ENCODE measurements at regions not wholly inside any gene's neighbourhood (a gene's known extent, or its start where the extent isn't known, plus 50 kb on each side); places are given as distances from the start of the nearest gene placed in this dataset.

DNA sequence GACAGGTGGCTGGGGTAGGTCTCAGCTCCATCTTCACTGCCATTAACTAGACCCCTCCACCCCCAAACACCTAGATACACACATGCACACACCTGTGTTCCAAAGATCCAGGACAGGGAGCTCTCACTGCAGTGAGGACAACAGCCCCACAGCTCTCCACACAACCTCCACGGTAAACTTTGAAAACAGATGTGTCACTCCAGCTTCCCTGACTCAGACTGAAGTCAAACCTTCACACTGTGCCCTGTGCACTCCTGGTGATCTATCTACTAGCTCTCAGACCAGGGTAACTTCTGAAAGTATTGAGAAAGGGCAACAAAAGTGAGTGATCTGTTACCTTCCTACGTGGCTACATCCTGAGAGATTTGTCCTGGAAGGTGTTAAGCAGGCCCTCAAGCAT, 519.8 kb downstream of the XPNPEP1 start:
- TF ChIP-seq CTCF (IDR thresholded peaks at IDR 0.05) (no peak), SIN3A (IDR thresholded peaks at IDR 0.05; ENCODE audit: borderline replicate concordance, insufficient read depth, low read depth, low read length) (no peak), REST (IDR thresholded peaks at IDR 0.05; ENCODE audit: insufficient read depth in 1 of 2, low read depth in 2 of 2, low read length in 1 of 2) (no peak), TCF7L2 (IDR thresholded peaks at IDR 0.05; ENCODE audit: low read depth, low read length) (no peak), POLR2AphosphoS5 (IDR thresholded peaks at IDR 0.05; ENCODE audit: low read depth, low read length) (no peak)
- DNase-seq (ENCODE audit: low read depth, low spot score) (no peak), ATAC-seq (no peak)
- no peaks in the 10 kb centered on the region for H3K36me3 ChIP-seq (ENCODE audit: control insufficient read depth, insufficient read depth, low read length)
- no TSS peak for BruUV-seq (replicated peaks)
- no peaks in the 10 kb centered on the region for H3K9me3 ChIP-seq (ENCODE audit: control insufficient read depth, insufficient read depth, low read depth, low read length)
- ChIA-PET CTCF (no interaction called here), POLR2A (no interaction called here)
- H3K27me3 ChIP-seq (ENCODE audit: control insufficient read depth, insufficient read depth, low read length) = no peaks in the 10 kb centered on the region
- intact Hi-C loops (cut with micrococcal nuclease; ENCODE audit: unreplicated experiment) = no loop called here
- H3K27ac ChIP-seq (ENCODE audit: low read length) = no peak overlapping the region
- in situ Hi-C loops (cut with HindIII; ENCODE audit: low pct_unique_long_range_greater_than_20kb, low sequenced_read_pairs) = no loop called here
- H3K4me1 ChIP-seq (ENCODE audit: control insufficient read depth, insufficient read depth, low read length) = no peaks in the 10 kb centered on the region
- no peak overlapping the region for H3K4me3 ChIP-seq (ENCODE audit: low read depth in 2 of 2, low read length in 2 of 2)

GRCh38 chr10:109393425-109393824, 529.9 kb downstream of the XPNPEP1 start:
- DNase-seq (ENCODE audit: low read depth, low spot score) = no peak
- Histone ChIP-seq H3K27me3 (ENCODE audit: control insufficient read depth, insufficient read depth, low read length) (no peaks in the 10 kb centered on the region), H3K4me1 (ENCODE audit: control insufficient read depth, insufficient read depth, low read length) (no peaks in the 10 kb centered on the region), H3K9me3 (ENCODE audit: control insufficient read depth, insufficient read depth, low read depth, low read length) (no peaks in the 10 kb centered on the region), H3K36me3 (ENCODE audit: control insufficient read depth, insufficient read depth, low read length) (no peaks in the 10 kb centered on the region), H3K4me3 (ENCODE audit: low read depth in 2 of 2, low read length in 2 of 2) (no peak overlapping the region), H3K27ac (ENCODE audit: low read length) (no peak overlapping the region)
- CTCF ChIA-PET = no interaction called here
- ATAC-seq = no peak
- intact Hi-C loops (cut with micrococcal nuclease; ENCODE audit: unreplicated experiment) = no loop called here
- no TSS peak for BruUV-seq (replicated peaks)
- POLR2A ChIA-PET = no interaction called here
- in situ Hi-C loops (cut with HindIII; ENCODE audit: low pct_unique_long_range_greater_than_20kb, low sequenced_read_pairs) = no loop called here
- no peak for TF ChIP-seq POLR2AphosphoS5 (IDR thresholded peaks at IDR 0.05; ENCODE audit: low read depth, low read length)
- no peak for TF ChIP-seq TCF7L2 (IDR thresholded peaks at IDR 0.05; ENCODE audit: low read depth, low read length)
- no peak for TF ChIP-seq REST (IDR thresholded peaks at IDR 0.05; ENCODE audit: insufficient read depth in 1 of 2, low read depth in 2 of 2, low read length in 1 of 2)
- TF ChIP-seq CTCF (IDR thresholded peaks at IDR 0.05) = no peak
- TF ChIP-seq SIN3A (IDR thresholded peaks at IDR 0.05; ENCODE audit: borderline replicate concordance, insufficient read depth, low read depth, low read length) = no peak

Data from Panc1 (cell line).